HG02571 (cell line): ENCODE measurements at regions not wholly inside any gene's neighbourhood (a gene's known extent, or its start where the extent isn't known, plus 50 kb on each side); places are given as distances from the start of the nearest gene placed in this dataset.

ENCODE experiments used
- ATAC-seq: cut with Tn5 transposase; IDR thresholded peaks from one replicate; pipeline ENCODE4 v1.9.1; 2021; ENCODE audit warnings: mild to moderate bottlenecking, moderate library complexity; ENCODE audit not compliant: unreplicated experiment

DNA sequence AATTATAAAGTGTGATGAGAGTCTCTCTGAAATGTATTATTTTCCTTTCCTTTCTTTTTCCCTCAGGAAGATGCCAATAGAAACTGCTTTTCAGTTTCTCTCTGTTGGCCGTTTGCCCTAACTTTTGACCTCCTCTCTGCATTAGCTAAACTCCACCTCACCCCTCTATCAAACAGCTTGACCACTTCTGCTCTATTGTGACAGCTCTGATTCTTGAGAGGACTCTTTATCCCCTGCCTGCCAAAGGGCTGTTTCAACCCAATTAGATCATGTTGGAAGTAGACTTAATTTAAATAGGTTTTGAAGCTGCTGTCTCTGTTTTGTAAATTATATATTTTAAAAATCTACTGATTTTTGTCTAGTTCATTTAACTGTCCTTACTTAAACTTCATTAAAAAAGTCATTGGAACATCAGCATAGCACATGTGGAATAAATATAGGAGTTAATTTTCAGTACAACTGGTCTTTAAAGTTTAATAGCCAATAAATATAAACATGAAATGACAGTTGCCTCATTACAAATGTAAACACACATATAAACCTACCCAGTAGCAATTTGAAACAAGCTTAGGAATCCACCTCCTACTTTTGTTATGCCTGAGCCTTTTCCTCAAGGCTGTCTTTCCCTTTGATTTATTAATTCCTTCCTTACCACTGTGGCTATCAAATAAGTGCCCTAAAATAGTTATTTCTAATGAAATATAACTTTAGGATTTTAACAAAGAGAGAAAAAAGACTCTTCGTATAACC lies 152.0 kb downstream of the CHRM3 start:
- no peak for ATAC-seq

GRCh38 chr1:239539051-239539450 lies 152.7 kb downstream of the CHRM3 start:
- no peak for ATAC-seq

DNA sequence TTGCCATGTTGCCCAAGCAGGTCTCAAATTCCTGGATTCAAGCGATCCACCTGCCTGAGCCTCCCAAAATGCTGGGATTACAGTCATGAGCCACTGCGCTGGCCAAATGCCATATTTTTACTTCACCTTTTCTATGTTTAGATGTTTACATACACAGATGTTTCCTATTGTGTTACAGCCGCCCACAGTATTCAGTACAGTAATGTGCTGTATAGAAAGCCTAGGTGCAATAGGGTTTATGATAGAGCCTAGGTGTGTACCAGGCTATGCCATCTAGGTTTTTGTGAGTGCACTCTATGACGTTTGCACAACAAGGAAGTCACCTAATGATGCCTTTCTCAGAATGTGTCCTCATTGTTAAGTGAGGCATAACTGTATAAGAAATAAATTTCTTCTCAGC lies 153.4 kb downstream of the CHRM3 start:
- no peak for ATAC-seq

DNA sequence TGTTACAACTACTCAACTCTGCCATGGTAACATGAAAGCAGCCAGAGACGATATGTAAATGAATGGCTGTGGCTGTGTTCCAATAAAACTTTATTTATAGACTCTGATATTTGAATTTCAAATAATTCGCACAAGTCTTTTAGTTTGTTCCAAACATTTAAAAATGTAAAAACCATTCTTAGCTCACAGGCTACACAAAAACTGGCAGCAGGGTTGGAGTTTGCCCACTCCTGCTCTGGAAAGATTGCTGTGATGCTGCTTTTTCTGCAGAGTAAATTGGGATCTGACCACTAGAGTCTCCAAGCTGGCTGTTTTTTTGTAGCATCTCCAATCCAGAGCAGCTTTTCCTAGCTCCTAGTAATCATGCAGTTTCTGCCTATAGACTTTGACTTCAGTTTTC lies 157.5 kb downstream of the CHRM3 start:
- ATAC-seq, result no peak

GRCh38 chr1:239545466-239545865 lies 159.1 kb downstream of the CHRM3 start:
- ATAC-seq, result no peak

GRCh38 chr1:239547987-239548386 lies 161.6 kb downstream of the CHRM3 start:
- ATAC-seq, result no peak

- ATAC-seq, result no peak
Measured at GRCh38 chr1:239550178-239550577, 163.8 kb downstream of the CHRM3 start.

DNA sequence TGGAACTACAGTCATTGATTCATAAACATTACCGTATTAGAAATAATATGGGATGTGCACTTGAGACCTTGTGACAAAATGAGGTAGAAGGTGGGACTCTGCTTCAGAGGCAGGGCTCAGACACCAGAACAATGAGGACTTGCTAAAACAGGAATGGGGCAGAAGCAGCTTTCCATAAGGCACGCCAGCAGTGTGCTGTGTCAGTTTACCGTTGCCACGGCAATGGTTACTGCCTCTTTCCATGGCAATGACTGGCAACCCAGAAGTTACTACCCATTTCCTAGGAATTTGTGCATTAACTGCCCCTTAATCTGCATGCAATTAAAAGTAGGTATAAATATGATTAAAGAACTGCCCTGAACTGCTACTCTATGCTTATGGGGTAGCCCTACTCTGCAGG lies 169.0 kb downstream of the CHRM3 start:
- ATAC-seq, result no peak

- ATAC-seq, result no peak
Measured at GRCh38 chr1:239558559-239558958, 172.2 kb downstream of the CHRM3 start.

DNA sequence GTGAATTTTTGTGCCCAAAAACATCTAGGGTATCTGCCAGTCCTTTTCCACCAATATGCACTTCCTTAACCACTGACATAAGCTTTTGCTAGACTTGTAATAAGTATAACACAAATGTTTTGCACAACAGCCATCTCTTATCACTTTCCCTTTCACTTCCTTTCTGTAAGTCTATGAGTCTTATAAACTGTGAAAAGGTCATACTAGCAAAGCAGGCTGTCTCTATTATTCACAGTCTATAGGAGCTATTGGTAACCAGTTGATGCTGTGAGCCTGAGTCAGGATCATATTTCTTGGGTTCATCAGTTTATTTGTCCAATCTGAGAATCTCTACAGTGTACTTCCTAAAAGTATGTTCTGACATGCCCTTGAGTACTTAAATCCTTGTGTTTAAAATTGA lies 172.6 kb downstream of the CHRM3 start:
- ATAC-seq, result no peak

GRCh38 chr1:239560921-239561320 lies 174.6 kb downstream of the CHRM3 start:
- no peak for ATAC-seq

GRCh38 chr1:239562095-239562494 lies 175.7 kb downstream of the CHRM3 start:
- no peak for ATAC-seq

DNA sequence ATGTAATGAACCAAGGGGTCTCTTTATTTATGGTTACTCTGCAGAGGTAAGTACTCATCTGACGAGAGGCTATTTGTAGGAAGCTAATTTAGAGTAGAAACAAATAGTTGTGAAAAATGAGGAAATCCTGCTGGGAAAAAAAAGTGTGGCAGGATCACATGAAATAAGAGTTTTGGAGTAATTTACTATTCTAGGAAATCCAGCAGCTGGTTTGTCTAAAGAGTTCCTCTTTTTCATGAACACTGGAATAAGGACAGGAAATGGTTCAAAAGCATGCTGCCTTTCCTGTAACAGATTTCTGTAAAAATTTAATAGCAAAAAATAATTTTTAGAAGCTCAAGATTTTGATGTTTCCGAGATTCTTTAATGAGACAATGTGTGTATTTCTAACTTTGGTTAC lies 177.3 kb downstream of the CHRM3 start:
- ATAC-seq, result no peak

DNA sequence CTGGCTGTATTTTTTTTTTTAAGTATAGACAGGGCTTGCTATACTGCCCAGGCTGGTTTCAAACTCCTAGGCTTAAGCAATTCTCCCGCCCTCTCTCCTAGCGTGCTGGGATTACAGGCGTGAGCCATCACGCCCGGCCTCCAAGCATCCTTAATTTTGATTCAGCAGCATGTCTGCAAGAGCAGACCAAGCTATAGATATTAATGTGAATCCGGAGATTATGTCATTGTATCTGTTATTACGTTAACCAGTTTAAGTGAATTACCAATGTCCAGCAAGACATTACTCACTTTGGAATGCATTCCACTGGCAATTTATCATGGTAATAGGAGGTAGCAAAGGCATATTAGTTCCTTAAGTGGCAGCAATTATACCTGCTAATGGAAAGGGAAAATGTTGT lies 179.7 kb downstream of the CHRM3 start:
- no peak for ATAC-seq

DNA sequence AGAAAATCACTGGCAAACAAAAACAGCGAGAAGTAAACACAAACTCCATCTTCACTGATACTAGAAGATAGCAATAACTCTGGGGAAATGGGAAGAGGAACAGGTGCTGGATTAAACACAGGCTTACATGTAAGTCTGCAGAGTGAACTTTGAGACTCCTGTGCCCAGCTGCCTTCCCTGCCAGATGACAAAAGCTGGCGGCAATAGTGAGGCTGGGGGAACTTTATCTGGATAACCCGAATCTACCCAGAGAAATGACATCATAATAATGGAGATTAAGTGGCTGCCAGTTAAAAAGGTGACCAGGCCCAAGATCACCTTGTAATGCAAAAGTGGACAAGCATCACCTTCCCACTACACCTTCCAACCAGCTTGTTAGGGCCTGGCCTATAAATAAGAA lies 184.5 kb downstream of the CHRM3 start:
- ATAC-seq, result no peak

GRCh38 chr1:239572183-239572582 lies 185.8 kb downstream of the CHRM3 start:
- ATAC-seq, result no peak

DNA sequence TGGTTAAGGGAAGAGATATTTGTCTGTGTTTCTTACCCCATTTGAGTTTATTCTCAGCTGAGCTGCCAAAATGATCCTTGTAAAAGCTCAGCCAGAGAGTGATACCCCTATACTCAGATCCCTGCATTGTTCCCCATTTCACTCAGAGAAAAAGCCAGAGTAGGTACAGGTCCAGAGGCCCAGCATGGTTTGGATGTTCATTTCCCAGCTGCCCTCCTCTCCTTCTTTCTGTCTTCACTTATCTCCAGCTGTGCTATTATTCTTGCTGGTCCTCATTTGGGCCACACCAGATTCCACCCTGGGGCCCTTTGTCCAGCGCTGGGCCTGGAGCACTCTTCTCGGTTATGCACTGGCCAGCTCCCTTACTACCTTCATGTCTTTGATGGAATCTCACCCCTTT lies 187.7 kb downstream of the CHRM3 start:
- no peak for ATAC-seq

DNA sequence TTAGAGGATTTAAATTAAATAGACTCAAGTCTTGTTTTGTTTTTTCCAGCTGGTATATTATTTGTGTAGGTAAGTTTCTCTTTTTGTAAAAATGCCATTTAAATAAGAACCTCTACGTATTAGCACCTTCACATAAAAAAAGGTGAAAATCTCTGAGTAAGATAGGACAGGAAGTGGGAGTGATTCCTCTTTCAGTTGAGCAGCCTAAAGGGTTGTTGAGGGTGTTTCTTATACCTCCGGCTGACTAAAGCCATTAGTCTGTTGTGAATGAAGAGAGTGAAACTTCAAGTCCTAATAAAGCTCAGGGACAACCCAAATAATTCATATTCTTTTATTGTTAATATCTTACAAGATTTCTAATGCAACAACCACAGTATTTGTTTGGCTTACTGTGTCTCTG lies 188.7 kb downstream of the CHRM3 start:
- ATAC-seq, result no peak

GRCh38 chr1:239583536-239583935 lies 197.2 kb downstream of the CHRM3 start:
- ATAC-seq, result no peak

DNA sequence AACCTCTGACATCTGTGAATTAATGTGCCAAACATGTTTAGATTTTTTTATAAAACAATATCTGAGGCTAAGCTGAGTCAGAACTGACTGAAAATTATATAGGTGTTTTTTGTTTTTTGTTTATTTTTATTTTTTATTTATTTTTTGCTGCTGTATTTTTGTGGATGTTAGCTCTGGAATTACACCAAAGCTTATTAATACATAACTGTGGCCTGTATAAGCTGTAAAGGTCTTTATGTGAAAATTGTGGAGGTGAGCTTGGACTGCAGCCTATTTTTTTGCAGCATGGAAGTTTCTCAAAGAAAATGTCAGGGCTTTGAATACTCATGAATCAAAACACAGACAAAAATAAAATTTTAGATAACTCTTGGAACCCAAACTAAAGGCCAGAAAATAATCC lies 199.8 kb downstream of the CHRM3 start:
- no peak for ATAC-seq

GRCh38 chr1:239587066-239587465 lies 200.7 kb downstream of the CHRM3 start:
- ATAC-seq, result no peak

DNA sequence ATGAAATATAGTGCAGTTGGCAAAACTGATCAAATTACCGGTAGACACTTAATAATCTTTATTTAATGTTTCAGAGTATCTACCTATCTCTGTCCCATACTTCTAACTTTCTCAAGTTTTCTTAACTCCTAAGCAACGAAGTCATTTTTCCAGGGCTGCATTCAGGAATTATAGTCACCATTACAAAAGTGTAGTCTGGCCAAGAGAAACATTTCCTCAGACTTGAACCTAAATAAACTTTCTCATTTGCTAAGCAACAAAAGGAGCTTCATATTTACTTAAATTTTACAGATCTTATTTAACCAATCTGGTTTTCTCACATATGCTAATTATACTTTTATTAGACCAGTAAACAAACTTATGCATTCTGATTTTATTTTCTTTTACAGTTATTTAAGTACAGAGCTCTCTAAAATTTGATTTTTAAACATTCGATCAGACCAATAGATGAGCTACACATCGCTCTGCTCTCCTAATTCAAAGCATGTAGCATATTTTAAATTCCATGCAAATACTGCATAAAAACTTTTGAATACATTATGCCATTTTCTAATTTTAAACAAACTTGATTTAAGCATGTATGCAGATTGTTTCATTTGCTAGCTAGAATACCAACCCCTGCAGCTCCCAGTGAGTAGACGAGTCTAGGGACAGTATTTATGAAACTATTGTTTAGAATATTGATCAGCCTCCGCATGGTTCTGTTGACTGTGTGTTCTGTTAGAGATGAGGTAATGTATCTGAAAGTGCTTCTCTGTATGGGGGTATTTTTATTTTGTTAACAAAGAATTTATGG lies 201.4 kb downstream of the CHRM3 start:
- no peak for ATAC-seq
